ENCODE measurements at regions not wholly inside any gene's neighbourhood (a gene's known extent, or its start where the extent isn't known, plus 50 kb on each side); places are given as distances from the start of the nearest gene placed in this dataset.

DNA sequence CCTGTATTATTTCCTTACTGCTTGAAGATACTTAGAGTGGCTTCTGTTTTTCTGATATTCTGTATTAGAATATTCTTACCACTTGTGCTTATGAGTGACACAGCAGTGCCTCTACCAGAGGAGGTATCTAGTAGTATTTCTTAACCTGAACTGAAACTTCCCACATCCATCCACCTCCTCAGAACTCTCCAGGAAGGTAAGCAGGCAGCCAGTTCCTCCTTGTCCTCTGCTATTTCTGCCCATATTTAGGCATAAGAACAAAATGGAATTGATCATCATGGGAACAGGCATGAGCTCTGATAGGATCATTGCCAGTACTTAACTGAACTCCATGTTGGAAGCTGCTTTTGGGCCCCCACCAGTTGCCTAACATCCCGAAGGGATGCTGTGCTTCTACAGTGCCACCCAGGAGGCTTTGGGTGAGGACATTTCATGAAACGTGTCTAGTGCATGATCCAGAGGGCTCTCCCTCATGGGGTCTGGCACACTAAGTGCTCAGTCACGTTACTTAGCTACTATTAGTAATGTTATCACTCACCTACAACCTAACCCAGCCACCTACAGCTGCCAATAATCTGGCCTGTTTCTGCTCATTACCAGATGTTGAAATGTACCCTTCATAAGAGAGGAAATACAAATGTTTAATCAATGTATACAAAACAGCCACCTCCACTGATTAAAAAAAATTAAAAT is 520.7 kb downstream of the EIPR1 start:
- Histone ChIP-seq H3K4me2 (ENCODE audit: insufficient read depth, low read length) (no peak overlapping the region), H3K4me3 (no peak overlapping the region), H4K20me1 (replicated peaks; ENCODE audit: control insufficient read depth, insufficient read depth, low read length) (no peaks in the 10 kb centered on the region), H3K4me1 (replicated peaks in 1 of 2; ENCODE audit: control insufficient read depth in 2 of 2, insufficient read depth in 2 of 2, low read length in 2 of 2) (no peaks in the 10 kb centered on the region), H3K27ac (ENCODE audit: extremely low read depth, low read depth, low read length) (no peak overlapping the region), H3K36me3 (ENCODE audit: control insufficient read depth, insufficient read depth, low read length) (no peaks in the 10 kb centered on the region), H3K79me2 (ENCODE audit: control insufficient read depth, insufficient read depth, low read length) (no peaks in the 10 kb centered on the region), H3K9me1 (ENCODE audit: control insufficient read depth, insufficient read depth, low read length) (no peaks in the 10 kb centered on the region), H3K27me3 (ENCODE audit: control insufficient read depth in 2 of 2, insufficient read depth in 2 of 2, low read length in 2 of 2) (peaks cover 0 to 4% of the 10 kb centered on the region in 2 experiments; a peak in 2 of 5 replicates), H2AFZ (ENCODE audit: low read depth, low read length) (no peak overlapping the region), H3K9me3 (replicated peaks; ENCODE audit: control insufficient read depth, insufficient read depth, low read depth, low read length) (0 out of 2 replicates have a peak, but pooled peaks cover 2% of the 10 kb centered on the region), H3K9ac (ENCODE audit: insufficient read depth in 1 of 2, low read depth in 2 of 2, low read length in 2 of 2) (no peak overlapping the region)
- in situ Hi-C loops (cut with MboI) = no loop called here
- POLR2A ChIA-PET = no interaction called here
- TF ChIP-seq, protein P1, sequence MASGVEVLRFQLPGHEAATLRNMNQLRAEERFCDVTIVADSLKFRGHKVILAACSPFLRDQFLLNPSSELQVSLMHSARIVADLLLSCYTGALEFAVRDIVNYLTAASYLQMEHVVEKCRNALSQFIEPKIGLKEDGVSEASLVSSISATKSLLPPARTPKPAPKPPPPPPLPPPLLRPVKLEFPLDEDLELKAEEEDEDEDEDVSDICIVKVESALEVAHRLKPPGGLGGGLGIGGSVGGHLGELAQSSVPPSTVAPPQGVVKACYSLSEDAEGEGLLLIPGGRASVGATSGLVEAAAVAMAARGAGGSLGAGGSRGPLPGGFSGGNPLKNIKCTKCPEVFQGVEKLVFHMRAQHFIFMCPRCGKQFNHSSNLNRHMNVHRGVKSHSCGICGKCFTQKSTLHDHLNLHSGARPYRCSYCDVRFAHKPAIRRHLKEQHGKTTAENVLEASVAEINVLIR (CRISPR knock-in tag; IDR thresholded peaks at IDR 0.05) = no peak
- no peak for TF ChIP-seq KLF6 (CRISPR knock-in tag; IDR thresholded peaks at IDR 0.05; ENCODE audit: borderline replicate concordance)
- DNase-seq (ENCODE audit: extremely low read depth in 1 of 4, low spot score in 3 of 4) = no peak
- no peak for FAIRE-seq
- ATAC-seq = no peak
- CTCF ChIA-PET (ENCODE audit: low intra/inter-chr PET ratio) = no interaction called here
- WGBS (ENCODE audit: insufficient coverage, low coverage, missing lambda C conversion rate) = 0% methylated on average over 3 of the region's 3 CpGs
- BruUV-seq (replicated peaks) = no TSS peak
- intact Hi-C loops (cut with micrococcal nuclease) = no loop called here

- no peaks in the 10 kb centered on the region for H3K9me1 ChIP-seq (ENCODE audit: control insufficient read depth, insufficient read depth, low read length)
- FAIRE-seq (no peak), ATAC-seq (no peak), DNase-seq (ENCODE audit: extremely low read depth in 1 of 4, low spot score in 3 of 4) (no peak)
- no peaks in the 10 kb centered on the region for H3K36me3 ChIP-seq (ENCODE audit: control insufficient read depth, insufficient read depth, low read length)
- H3K27ac ChIP-seq (ENCODE audit: extremely low read depth, low read depth, low read length) = no peak overlapping the region
- H3K79me2 ChIP-seq (ENCODE audit: control insufficient read depth, insufficient read depth, low read length) = no peaks in the 10 kb centered on the region
- H4K20me1 ChIP-seq (replicated peaks; ENCODE audit: control insufficient read depth, insufficient read depth, low read length) = no peaks in the 10 kb centered on the region
- in situ Hi-C loops (cut with MboI) = no loop called here
- intact Hi-C loops (cut with micrococcal nuclease) = no loop called here
- no peak overlapping the region for H3K4me2 ChIP-seq (ENCODE audit: insufficient read depth, low read length)
- WGBS (ENCODE audit: insufficient coverage, low coverage, missing lambda C conversion rate) = 0% methylated on average over 5 of the region's 5 CpGs
- H3K4me1 ChIP-seq (replicated peaks in 1 of 2; ENCODE audit: control insufficient read depth in 2 of 2, insufficient read depth in 2 of 2, low read length in 2 of 2) = no peaks in the 10 kb centered on the region
- H3K9me3 ChIP-seq (replicated peaks; ENCODE audit: control insufficient read depth, insufficient read depth, low read depth, low read length) = no peaks in the 10 kb centered on the region
- ChIA-PET POLR2A (interaction anchor here (0.6 kb wide), 1 partner anchor 241 kb away, joined by 4 read pairs; no protein-coding TSS in a partner anchor), CTCF (ENCODE audit: low intra/inter-chr PET ratio) (no interaction called here)
- no peak overlapping the region for H3K4me3 ChIP-seq
- peaks cover 0 to 12% of the 10 kb centered on the region in 2 experiments; a peak in 2 of 5 replicates for H3K27me3 ChIP-seq (ENCODE audit: control insufficient read depth in 2 of 2, insufficient read depth in 2 of 2, low read length in 2 of 2)
- H2AFZ ChIP-seq (ENCODE audit: low read depth, low read length) = no peak overlapping the region
- no TSS peak for BruUV-seq (replicated peaks)
- no peak overlapping the region for H3K9ac ChIP-seq (ENCODE audit: insufficient read depth in 1 of 2, low read depth in 2 of 2, low read length in 2 of 2)
- no peak for TF ChIP-seq SMAD1 (IDR thresholded peaks at IDR 0.05; ENCODE audit: low read depth, low read length, partially characterized antibody)
- TF ChIP-seq NUFIP1 (IDR thresholded peaks at IDR 0.05; ENCODE audit: partially characterized antibody) = no peak
- no peak for TF ChIP-seq ZNF639 (CRISPR knock-in tag; conservative IDR thresholded peaks at IDR 0.05 in 1 of 2, IDR thresholded peaks at IDR 0.05 in 1 of 2)
- no peak for TF ChIP-seq KAT2B (IDR thresholded peaks at IDR 0.05; ENCODE audit: low read depth, low read length)
- no peak for TF ChIP-seq JUN (IDR thresholded peaks at IDR 0.05; ENCODE audit: borderline replicate concordance, low read depth, low read length)
- no peak for TF ChIP-seq JUN (CRISPR knock-in tag; IDR thresholded peaks at IDR 0.05; ENCODE audit: borderline replicate concordance)
- TF ChIP-seq TCF15 (CRISPR knock-in tag; IDR thresholded peaks at IDR 0.05) = no peak
- no peak for TF ChIP-seq JUND (IDR thresholded peaks at IDR 0.05; ENCODE audit: borderline replicate concordance, low read depth, low read length)
- no peak for TF ChIP-seq JUND (tag; IDR thresholded peaks at IDR 0.05; ENCODE audit: borderline replicate concordance, low read depth, low read length)
- no peak for TF ChIP-seq ZNF436 (CRISPR knock-in tag; IDR thresholded peaks at IDR 0.05)
- no peak for TF ChIP-seq PHF21A (IDR thresholded peaks at IDR 0.05; ENCODE audit: borderline replicate concordance, low read depth)
Measured at GRCh38 chr2:2855297-2855696, 522.3 kb downstream of the EIPR1 start.

Measured in K562 (cell line).